AG04450 (cell line): ENCODE measurements at regions not wholly inside any gene's neighbourhood (a gene's known extent, or its start where the extent isn't known, plus 50 kb on each side); places are given as distances from the start of the nearest gene placed in this dataset.
"Not testable (repeated sequence)": the region's sequence is repeated elsewhere in the genome, so short reads cannot be mapped to it uniquely, and the experiment has no call there.

Experiments used
- CTCF ChIA-PET: fragments of 300-600, 350-600 bp; formaldehyde crosslinking; extraction: SDS; loops from one replicate; lab custom pipeline; 2022; ENCODE audit warnings: antibody characterized with exemption, inconsistent platforms; lab: Charles Lee
- POLR2A ChIA-PET: fragments of 350-600 bp; formaldehyde crosslinking; extraction: SDS; loops from one replicate; lab custom pipeline; 2021; ENCODE audit warnings: antibody characterized with exemption, inconsistent platforms; lab: Yijun Ruan, JAX
- DNase-seq: peaks from one replicate; pipeline ENCODE4 v3.0.0-alpha.2; 2011; ENCODE audit warnings: low read depth, low spot score
- H3K27ac ChIP-seq: one replicate; pipeline ENCODE4 v1.5.1; 2012; ENCODE audit warnings: low read depth, low read length, control low read depth
- H3K27me3 ChIP-seq: one replicate; pipeline ENCODE4 v1.6.0; 2012; ENCODE audit warnings: low read length; ENCODE audit not compliant: control insufficient read depth, insufficient read depth
- H3K4me3 ChIP-seq: 2 replicates; pipeline ENCODE4 v1.5.1; 2011; ENCODE audit warnings: mild to moderate bottlenecking, low read depth, low read length, control low read depth
- H3K9me3 ChIP-seq: 2 replicates; pipeline ENCODE4 v1.5.1; 2012; ENCODE audit warnings: low read length; ENCODE audit not compliant: control insufficient read depth, insufficient read depth
- TF ChIP-seq, protein P1 (sequence below): IDR thresholded peaks from 2 replicates; pipeline ENCODE4 v1.5.1; 2011; ENCODE audit warnings: low read depth, low read length, control low read depth, inconsistent platforms

DNA sequence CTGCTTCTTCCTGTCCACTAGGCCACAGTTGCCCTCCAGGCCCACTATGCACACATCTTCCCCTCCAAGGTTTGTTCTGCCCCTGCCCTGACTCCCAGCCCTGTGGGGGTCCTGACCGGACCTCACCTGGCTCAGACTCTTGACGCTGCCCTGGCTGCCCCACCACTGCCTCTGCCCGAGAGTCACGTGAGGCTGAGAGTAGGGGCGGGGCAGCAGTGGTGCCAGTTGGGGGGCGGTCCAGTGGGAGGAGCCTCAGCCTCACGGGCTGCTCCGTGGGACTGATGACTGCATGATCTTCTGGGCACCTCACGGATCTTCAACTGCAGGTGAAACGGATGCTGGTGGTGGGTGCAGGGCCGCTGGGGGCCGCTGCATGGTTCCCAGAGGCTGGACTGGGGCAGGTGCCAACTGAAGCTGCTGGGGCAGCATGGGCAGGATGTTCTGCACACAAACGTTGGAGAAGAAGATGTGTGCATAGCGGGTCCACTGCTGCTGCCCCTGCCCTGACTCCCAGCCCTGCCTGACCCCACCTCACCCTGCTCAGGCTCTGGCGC is 77.6 kb downstream of the HHIPL2 start:
- DNase-seq, CTCF ChIA-PET, H3K9me3 ChIP-seq, H3K27me3 ChIP-seq, H3K4me3 ChIP-seq, POLR2A ChIA-PET, H3K27ac ChIP-seq: not testable (repeated sequence)

DNA sequence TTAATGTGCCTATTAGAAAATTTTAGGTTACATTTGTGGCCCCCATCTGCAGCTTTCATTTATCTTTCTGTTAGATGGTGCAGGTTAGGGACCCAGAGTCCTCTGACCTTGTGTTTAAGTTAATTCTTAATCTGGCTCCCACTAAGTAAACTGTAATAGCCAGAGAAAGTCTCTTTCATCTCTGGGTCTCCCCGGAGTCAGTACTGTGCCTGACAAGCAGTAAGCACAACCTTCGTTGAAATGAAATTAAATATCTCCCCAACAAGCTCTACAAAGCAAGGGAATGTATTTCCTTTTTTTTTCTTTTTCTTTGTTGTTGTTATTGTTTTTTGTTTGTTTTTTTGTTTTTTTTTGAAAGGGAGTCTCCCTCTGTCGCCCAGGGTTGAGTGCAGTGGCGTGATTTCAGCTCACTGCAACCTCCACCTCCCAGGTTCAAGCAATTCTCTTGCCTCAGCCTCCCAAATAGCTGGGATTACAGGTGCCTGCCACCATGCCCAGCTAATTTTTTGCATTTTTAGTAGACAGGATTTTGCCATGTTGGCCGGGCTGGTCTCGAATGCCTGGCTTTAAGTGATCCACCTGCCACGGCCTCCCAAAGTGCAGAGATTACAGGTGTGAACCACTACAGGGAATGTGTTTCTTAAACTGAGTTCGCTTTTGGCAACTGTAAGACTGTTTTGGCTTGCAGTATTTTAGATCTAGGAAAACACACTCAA is 81.6 kb downstream of the HHIPL2 start:
- CTCF ChIA-PET: interaction anchor here (0.6 to 4.5 kb wide), 16 partner anchors 11 to 186 kb away, joined by 3 to 134 read pairs (median 6); partner anchors contain the start of gene TAF1A
- POLR2A ChIA-PET: interaction anchor here (0.8 to 2.2 kb wide), 3 partner anchors 123 to 247 kb away, joined by 3 to 10 read pairs (median 3); partner anchors contain the start of gene TAF1A
- Histone ChIP-seq H3K9me3 (no peaks in the 10 kb centered on the region), H3K27me3 (no peaks in the 10 kb centered on the region), H3K27ac (peak overlapping the region; percentile 96), H3K4me3 (no peak overlapping the region)
- DNase-seq: no peak
- TF ChIP-seq, protein P1, sequence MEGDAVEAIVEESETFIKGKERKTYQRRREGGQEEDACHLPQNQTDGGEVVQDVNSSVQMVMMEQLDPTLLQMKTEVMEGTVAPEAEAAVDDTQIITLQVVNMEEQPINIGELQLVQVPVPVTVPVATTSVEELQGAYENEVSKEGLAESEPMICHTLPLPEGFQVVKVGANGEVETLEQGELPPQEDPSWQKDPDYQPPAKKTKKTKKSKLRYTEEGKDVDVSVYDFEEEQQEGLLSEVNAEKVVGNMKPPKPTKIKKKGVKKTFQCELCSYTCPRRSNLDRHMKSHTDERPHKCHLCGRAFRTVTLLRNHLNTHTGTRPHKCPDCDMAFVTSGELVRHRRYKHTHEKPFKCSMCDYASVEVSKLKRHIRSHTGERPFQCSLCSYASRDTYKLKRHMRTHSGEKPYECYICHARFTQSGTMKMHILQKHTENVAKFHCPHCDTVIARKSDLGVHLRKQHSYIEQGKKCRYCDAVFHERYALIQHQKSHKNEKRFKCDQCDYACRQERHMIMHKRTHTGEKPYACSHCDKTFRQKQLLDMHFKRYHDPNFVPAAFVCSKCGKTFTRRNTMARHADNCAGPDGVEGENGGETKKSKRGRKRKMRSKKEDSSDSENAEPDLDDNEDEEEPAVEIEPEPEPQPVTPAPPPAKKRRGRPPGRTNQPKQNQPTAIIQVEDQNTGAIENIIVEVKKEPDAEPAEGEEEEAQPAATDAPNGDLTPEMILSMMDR: no peak

DNA sequence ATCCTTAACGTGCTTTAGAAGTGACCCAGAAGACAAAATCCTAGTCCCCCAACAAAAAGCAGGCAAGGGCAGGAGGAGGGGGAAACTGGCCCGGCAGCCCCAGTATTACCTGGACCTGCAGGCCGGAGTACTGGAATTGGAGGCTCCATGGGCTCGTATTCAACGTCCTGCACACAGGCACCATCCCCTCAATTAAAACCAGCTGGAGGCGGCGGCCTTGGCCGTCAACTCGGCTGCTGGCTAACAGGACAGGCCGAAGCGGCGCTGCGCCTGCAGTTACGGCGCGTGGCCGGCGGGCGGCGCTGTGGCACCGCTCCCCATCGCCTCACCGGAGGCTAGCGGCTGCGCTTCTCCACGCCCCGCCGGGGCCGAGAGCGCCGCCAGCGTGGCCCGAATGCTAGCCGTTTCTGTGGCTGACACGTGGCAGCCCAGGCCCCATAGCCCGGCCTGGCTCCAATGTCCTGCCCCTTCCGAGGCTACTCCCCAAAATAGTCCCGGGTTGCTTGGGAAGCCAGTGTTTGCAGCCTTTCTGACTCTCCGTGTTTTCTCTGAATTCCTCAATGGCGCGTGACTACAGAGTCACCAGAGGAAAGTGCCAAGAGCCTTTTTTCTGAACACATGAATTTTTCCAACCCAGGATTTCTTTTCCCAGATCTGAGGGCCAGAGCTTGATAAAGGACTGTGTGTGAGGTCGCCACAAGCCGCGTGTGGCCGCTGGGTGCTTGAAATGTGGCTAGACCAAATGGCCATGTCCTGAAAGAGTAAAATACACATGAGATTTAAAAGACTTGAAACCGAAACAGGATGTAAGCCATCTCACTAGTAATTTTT is 82.5 kb downstream of the HHIPL2 start:
- TF ChIP-seq, protein P1: peak; percentile 94
- POLR2A ChIA-PET: interaction anchor here (0.8 to 2.2 kb wide), 6 partner anchors 81 to 248 kb away, joined by 3 to 10 read pairs (median 3); partner anchors contain the start of gene TAF1A

DNA sequence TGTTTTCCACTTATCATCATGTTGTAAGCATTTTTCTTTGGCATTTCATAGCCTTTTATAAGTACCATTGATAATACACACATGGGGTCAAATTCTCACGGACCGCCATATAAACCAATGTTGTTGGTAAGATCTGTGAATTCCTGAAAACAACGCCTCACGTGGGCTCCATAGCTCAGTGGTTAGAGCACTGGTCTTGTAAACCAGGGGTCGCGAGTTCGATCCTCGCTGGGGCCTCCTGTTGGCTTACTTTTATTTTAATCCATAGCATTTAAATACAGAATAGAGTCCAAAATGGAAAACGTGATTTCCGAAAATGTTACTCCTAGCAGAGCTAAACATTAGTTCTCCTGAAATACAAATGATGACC is 83.1 kb downstream of the HHIPL2 start:
- ChIA-PET CTCF (interaction anchor here (0.6 to 4.5 kb wide), 34 partner anchors 9 to 1716 kb away, joined by 3 to 134 read pairs (median 4); partner anchors contain the start of genes DUSP10 and TAF1A), POLR2A (interaction anchor here (0.9 to 2.2 kb wide), 4 partner anchors 82 to 248 kb away, joined by 3 to 10 read pairs (median 4); no protein-coding TSS in a partner anchor)
- H3K4me3 ChIP-seq: peak overlapping the region; percentile 50
- TF ChIP-seq, protein P1: no peak
- H3K27me3 ChIP-seq: no peaks in the 10 kb centered on the region
- DNase-seq: no peak
- no peaks in the 10 kb centered on the region for H3K9me3 ChIP-seq
- H3K27ac ChIP-seq: peak overlapping the region; percentile 65

More for the DNA sequence above, 82.5 kb downstream of the HHIPL2 start:
- Histone ChIP-seq H3K4me3 (peak overlapping the region; percentile 50), H3K27ac (peak overlapping the region; percentile 96), H3K9me3 (no peaks in the 10 kb centered on the region), H3K27me3 (no peaks in the 10 kb centered on the region)
- CTCF ChIA-PET: interaction anchor here (0.6 to 4.5 kb wide), 36 partner anchors 10 to 1717 kb away, joined by 3 to 134 read pairs (median 4); partner anchors contain the start of genes DUSP10 and TAF1A
- DNase-seq: peak; percentile 82
